ENCODE measurements at regions not wholly inside any gene's neighbourhood (a gene's known extent, or its start where the extent isn't known, plus 50 kb on each side); places are given as distances from the start of the nearest gene placed in this dataset.

GRCh38 chr5:124537522-124537921, 208.9 kb downstream of the ZNF608 start:
- TF ChIP-seq CTCF (conservative IDR thresholded peaks at IDR 0.05 in 1 of 2, IDR thresholded peaks at IDR 0.05 in 1 of 2; ENCODE audit: low read depth in 1 of 2, low read length in 2 of 2) (no peak), EZH2 (IDR thresholded peaks at IDR 0.05; ENCODE audit: low read length, missing control alignments) (no peak)

Data from fibroblast of lung (primary cell).